H1 (cell line): ENCODE measurements at regions not wholly inside any gene's neighbourhood (a gene's known extent, or its start where the extent isn't known, plus 50 kb on each side); places are given as distances from the start of the nearest gene placed in this dataset.

Experiments
- CTCF ChIA-PET: fragments of 300-600 bp; sonication (Branson Sonifier 250); formaldehyde crosslinking; loops from one replicate; lab custom pipeline; 2021; ENCODE audit not compliant: partially characterized antibody; lab: Charles Lee
- POLR2A ChIA-PET: fragments of 300-600 bp; sonication (Branson Sonifier 250); formaldehyde crosslinking; loops from one replicate; lab custom pipeline; 2021; ENCODE audit warnings: inconsistent platforms; ENCODE audit not compliant: partially characterized antibody; lab: Charles Lee
- DNase-seq, 2 experiments: peaks; one replicate each; pipeline versions ENCODE4 v3.0.0 to v3.0.0-alpha.2; 2010 to 2022; ENCODE audit warnings: low spot score in 2 of 2, low read depth in 1 of 2, mixed read lengths in 1 of 2
- FAIRE-seq: peaks from 2 replicates; lab custom pipeline; 2011; peaks lifted over from hg19 to GRCh38; lab: Jason Lieb, UNC
- H2AFZ ChIP-seq: 2 replicates; pipeline ENCODE4 v1.8.1; 2012; ENCODE audit warnings: low read length, inconsistent platforms
- H2AK5ac ChIP-seq: 2 replicates; pipeline ENCODE4 v1.6.1; 2013; ENCODE audit warnings: low read depth, low read length
- H2BK120ac ChIP-seq: replicated peaks from 2 replicates; pipeline ENCODE3; 2013; ENCODE audit warnings: low read depth, low read length, inconsistent platforms
- H2BK12ac ChIP-seq: 2 replicates; pipeline ENCODE4 v1.6.1; 2013; ENCODE audit warnings: low read depth, low read length
- H2BK15ac ChIP-seq: 2 replicates; pipeline ENCODE4 v1.6.1; 2013; ENCODE audit warnings: low read length
- H2BK20ac ChIP-seq: 2 replicates; pipeline ENCODE4 v1.6.1; 2013; ENCODE audit warnings: low read length
- H2BK5ac ChIP-seq: 2 replicates; pipeline ENCODE4 v1.6.1; 2013; ENCODE audit warnings: low read depth, low read length
- H3K14ac ChIP-seq: 2 replicates; pipeline ENCODE4 v1.6.1; 2013; ENCODE audit warnings: inconsistent platforms; ENCODE audit not compliant: insufficient read length
- H3K18ac ChIP-seq: 2 replicates; pipeline ENCODE4 v1.6.1; 2013; ENCODE audit warnings: low read length; ENCODE audit errors: extremely low read depth
- H3K23ac ChIP-seq: 2 replicates; pipeline ENCODE4 v1.6.1; 2013; ENCODE audit warnings: inconsistent platforms; ENCODE audit not compliant: insufficient read length
- H3K23me2 ChIP-seq: 2 replicates; pipeline ENCODE4 v1.6.1; 2013; ENCODE audit warnings: low read depth, low read length
- H3K27ac ChIP-seq: 2 replicates; pipeline ENCODE4 v1.6.1; 2011; ENCODE audit warnings: low read depth, low read length, inconsistent platforms
- H3K27me3 ChIP-seq, 4 experiments: replicated peaks in 1 of 4; 1 replicate in 1 of 4; 2 replicates in 3 of 4; pipeline versions ENCODE4 v1.6.1 to v1.8.1; 2011 to 2013; ENCODE audit warnings: low read length in 3 of 4, mild to moderate bottlenecking in 3 of 4, inconsistent platforms in 2 of 4, mixed read lengths in 2 of 4, moderate library complexity in 1 of 4; ENCODE audit not compliant: control insufficient read depth in 3 of 4, insufficient read depth in 3 of 4; ENCODE audit errors: extremely low read depth in 1 of 4
- H3K36me3 ChIP-seq, 4 experiments: 2 replicates each; pipeline versions ENCODE4 v1.6.1 to v1.8.1; 2011 to 2013; ENCODE audit warnings: mild to moderate bottlenecking in 4 of 4, low read length in 3 of 4, moderate library complexity in 2 of 4, control low read depth in 1 of 4, inconsistent platforms in 1 of 4; ENCODE audit not compliant: insufficient read depth in 4 of 4, control insufficient read depth in 2 of 4
- H3K4ac ChIP-seq: replicated peaks from 2 replicates; pipeline ENCODE3; 2013; ENCODE audit warnings: low read length, low read depth, mixed read lengths, inconsistent platforms; ENCODE audit not compliant: insufficient read length
- H3K4me1 ChIP-seq, 4 experiments: replicated peaks in 1 of 4; 1 replicate in 1 of 4; 2 replicates in 3 of 4; pipeline versions ENCODE4 v1.6.1 to v1.8.1; 2011 to 2013; ENCODE audit warnings: low read length in 3 of 4, inconsistent platforms in 2 of 4, mixed read lengths in 1 of 4; ENCODE audit not compliant: insufficient read depth in 4 of 4, control insufficient read depth in 3 of 4
- H3K4me2 ChIP-seq, 2 experiments: 2 replicates each; pipeline versions ENCODE4 v1.6.1 to v1.8.1; 2011 to 2013; ENCODE audit warnings: low read depth in 2 of 2, low read length in 2 of 2, control low read depth in 1 of 2, inconsistent platforms in 1 of 2, mild to moderate bottlenecking in 1 of 2; ENCODE audit not compliant: insufficient read depth in 1 of 2
- H3K4me3 ChIP-seq, 4 experiments: fragments of 200-600, 300-600 bp in 1 of 4; sonication (generic), shearing (Covaris generic), sonication (Bioruptor Twin) in 1 of 4; 2 replicates each; pipeline versions ENCODE4 v1.5.1 to v1.8.1; 2011 to 2016; ENCODE audit warnings: low read length in 4 of 4, low read depth in 3 of 4, control low read depth in 2 of 4, inconsistent platforms in 2 of 4, mild to moderate bottlenecking in 2 of 4, mixed read lengths in 1 of 4, moderate library complexity in 1 of 4; ENCODE audit not compliant: insufficient read depth in 2 of 4; ENCODE audit errors: extremely low read depth in 1 of 4
- H3K56ac ChIP-seq: replicated peaks from 2 replicates; pipeline ENCODE3; 2013; ENCODE audit warnings: low read depth, mild to moderate bottlenecking, mixed read lengths, low read length, inconsistent platforms; ENCODE audit not compliant: insufficient read length
- H3K79me1 ChIP-seq: 2 replicates; pipeline ENCODE4 v1.6.1; 2013; ENCODE audit warnings: low read depth, low read length, control low read depth
- H3K79me2 ChIP-seq, 2 experiments: 2 replicates each; pipeline versions ENCODE4 v1.6.1 to v1.8.1; 2012 to 2013; ENCODE audit warnings: low read length in 2 of 2, mild to moderate bottlenecking in 2 of 2, inconsistent platforms in 1 of 2; ENCODE audit not compliant: insufficient read depth in 2 of 2, control insufficient read depth in 1 of 2
- H3K9ac ChIP-seq, 4 experiments: replicated peaks in 1 of 4; 1 replicate in 1 of 4; 2 replicates in 3 of 4; pipeline versions ENCODE4 v1.6.1 to v1.8.1; 2011 to 2013; ENCODE audit warnings: low read depth in 3 of 4, low read length in 3 of 4, control low read depth in 2 of 4, mild to moderate bottlenecking in 2 of 4, moderate library complexity in 2 of 4, inconsistent platforms in 1 of 4; ENCODE audit errors: extremely low read depth in 1 of 4
- H3K9me3 ChIP-seq, 2 experiments: 2 replicates each; pipeline versions ENCODE4 v1.6.1 to v1.8.1; 2012 to 2013; ENCODE audit warnings: mild to moderate bottlenecking in 2 of 2, moderate library complexity in 2 of 2, control low read depth in 1 of 2, inconsistent platforms in 1 of 2, low read depth in 1 of 2, low read length in 1 of 2, mixed read lengths in 1 of 2; ENCODE audit not compliant: insufficient read depth in 2 of 2
- H4K20me1 ChIP-seq, 2 experiments: replicated peaks in 1 of 2; 2 replicates each; pipeline versions ENCODE3 to v1.8.1; 2011 to 2013; ENCODE audit warnings: inconsistent platforms in 2 of 2, low read length in 2 of 2, mild to moderate bottlenecking in 1 of 2; ENCODE audit not compliant: insufficient read depth in 2 of 2, control insufficient read depth in 1 of 2
- H4K5ac ChIP-seq: 2 replicates; pipeline ENCODE4 v1.6.1; 2013; ENCODE audit warnings: low read length, low read depth, mixed read lengths, inconsistent platforms; ENCODE audit not compliant: insufficient read length
- H4K8ac ChIP-seq: 2 replicates; pipeline ENCODE4 v1.8.0; 2013; ENCODE audit warnings: mild to moderate bottlenecking, moderate library complexity, low read length, inconsistent platforms; ENCODE audit not compliant: insufficient read depth; ENCODE audit errors: extremely low read depth
- H4K91ac ChIP-seq: replicated peaks from 2 replicates; pipeline ENCODE3; 2013; ENCODE audit warnings: low read length, mixed read lengths, inconsistent platforms; ENCODE audit not compliant: insufficient read length
- ASH2L ChIP-seq: fragments of 200-600, 300-600 bp; sonication (generic); IDR thresholded peaks from one replicate; pipeline ENCODE4 v1.7.1; 2017; ENCODE audit warnings: low read length
- CREB1 ChIP-seq: IDR thresholded peaks from 2 replicates; pipeline ENCODE4 v1.6.1; 2012; ENCODE audit warnings: inconsistent platforms
- EGR1 ChIP-seq: IDR thresholded peaks from 2 replicates; pipeline ENCODE4 v1.6.1; 2011; ENCODE audit warnings: low read depth, low read length, borderline replicate concordance
- GABPA ChIP-seq: IDR thresholded peaks from 2 replicates; pipeline ENCODE4 v1.6.1; 2011; ENCODE audit warnings: mild to moderate bottlenecking, low read length, moderate library complexity, borderline replicate concordance; ENCODE audit not compliant: insufficient read depth
- KDM1A ChIP-seq: fragments of 200-600, 300-600 bp; sonication (generic); IDR thresholded peaks from 2 replicates; pipeline ENCODE4 v1.7.1; 2016; ENCODE audit warnings: mild to moderate bottlenecking, low read length, borderline replicate concordance
- POLR2A ChIP-seq, 2 experiments: IDR thresholded peaks; 1 replicate in 1 of 2; 2 replicates in 1 of 2; pipeline ENCODE4 v1.6.1; 2011; ENCODE audit warnings: low read depth in 2 of 2, low read length in 2 of 2, mild to moderate bottlenecking in 2 of 2; ENCODE audit errors: control extremely low read depth in 1 of 2
- SAP30 ChIP-seq: fragments of 300-600 bp; sonication (generic); IDR thresholded peaks from 2 replicates; pipeline ENCODE4 v1.7.1; 2012; ENCODE audit warnings: low read length, moderate library complexity, mild to moderate bottlenecking, inconsistent platforms; ENCODE audit not compliant: insufficient read depth, insufficient replicate concordance
- SP1 ChIP-seq: IDR thresholded peaks from 2 replicates; pipeline ENCODE4 v1.6.1; 2011; ENCODE audit warnings: low read depth, low read length
- SP2 ChIP-seq: IDR thresholded peaks from 2 replicates; pipeline ENCODE4 v1.6.1; 2012; ENCODE audit warnings: mild to moderate bottlenecking, low read length, inconsistent platforms
- SP4 ChIP-seq: IDR thresholded peaks from 2 replicates; pipeline ENCODE4 v1.6.1; 2012; ENCODE audit warnings: low read length, inconsistent platforms
- SRF ChIP-seq: IDR thresholded peaks from 2 replicates; pipeline ENCODE4 v1.6.1; 2011; ENCODE audit warnings: mild to moderate bottlenecking, low read depth, low read length, moderate library complexity
- TEAD4 ChIP-seq: IDR thresholded peaks from 2 replicates; pipeline ENCODE4 v1.6.1; 2012; ENCODE audit warnings: low read depth, low read length, inconsistent platforms, mixed read lengths
- YY1 ChIP-seq: IDR thresholded peaks from 2 replicates; pipeline ENCODE4 v1.6.1; 2011; ENCODE audit warnings: low read depth, mild to moderate bottlenecking, low read length
- TF ChIP-seq, protein P1 (sequence below), 3 experiments: IDR thresholded peaks; 1 replicate in 2 of 3; 2 replicates in 1 of 3; pipeline versions ENCODE4 v1.5.1 to v1.6.1; 2011; ENCODE audit warnings: low read length in 3 of 3, mild to moderate bottlenecking in 3 of 3, inconsistent platforms in 2 of 3, low read depth in 1 of 3, moderate library complexity in 1 of 3; ENCODE audit not compliant: insufficient read depth in 1 of 3; ENCODE audit errors: control extremely low read depth in 1 of 3
- TF ChIP-seq, protein P2 (sequence below): IDR thresholded peaks from 2 replicates; pipeline ENCODE4 v1.6.1; 2012; ENCODE audit warnings: inconsistent platforms

DNA sequence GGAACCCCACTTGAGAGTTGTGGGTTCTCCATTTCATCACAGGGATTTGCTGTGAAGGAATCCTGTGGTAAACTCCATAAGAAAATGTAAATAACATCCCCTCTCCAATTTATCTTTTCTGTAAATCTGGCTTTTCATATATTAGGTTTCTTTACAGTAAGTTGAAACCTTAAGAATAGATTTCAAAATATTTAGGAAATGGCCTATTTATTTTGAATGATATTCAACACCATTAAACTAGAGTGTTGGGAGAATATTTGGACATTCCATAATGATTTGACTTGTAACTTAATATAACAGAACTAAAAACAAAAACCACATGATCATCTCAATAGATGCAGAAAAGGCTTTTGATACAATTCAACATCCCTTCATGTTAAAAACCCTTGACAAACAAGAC, 197.3 kb upstream of the PGRMC2 start:
- Histone ChIP-seq H3K4me3 (no peak overlapping the region), H3K56ac (no peak overlapping the region), H3K23ac (no peak overlapping the region), H3K14ac (no peak overlapping the region), H3K4me2 (no peak overlapping the region), H3K9ac (no peak overlapping the region), H3K18ac (no peak overlapping the region), H2BK15ac (no peak overlapping the region), H3K9me3 (no peaks in the 10 kb centered on the region), H3K4ac (no peak overlapping the region), H4K5ac (no peak overlapping the region), H2BK12ac (no peak overlapping the region), H2BK20ac (no peak overlapping the region), H2AK5ac (no peak overlapping the region), H3K79me1 (no peaks in the 10 kb centered on the region), H3K23me2 (no peaks in the 10 kb centered on the region), H3K27me3 (no peaks in the 10 kb centered on the region), H3K4me1 (no peaks in the 10 kb centered on the region), H3K79me2 (no peaks in the 10 kb centered on the region), H4K91ac (no peak overlapping the region), H3K36me3 (no peaks in the 10 kb centered on the region), H4K8ac (no peak overlapping the region), H3K27ac (no peak overlapping the region), H4K20me1 (no peaks in the 10 kb centered on the region), H2BK5ac (no peak overlapping the region), H2BK120ac (no peak overlapping the region), H2AFZ (no peak overlapping the region)
- ChIA-PET CTCF (no interaction called here), POLR2A (no interaction called here)
- FAIRE-seq (no peak), DNase-seq (no peak)
- TF ChIP-seq ASH2L (no peak), SAP30 (no peak), YY1 (no peak), SP4 (no peak), SRF (no peak), CREB1 (no peak), POLR2A (IDR thresholded peaks at IDR 0.05; ENCODE audit: control extremely low read depth in 1 of 2, low read depth in 2 of 2, low read length in 2 of 2) (no peak), EGR1 (no peak), SP1 (no peak), GABPA (no peak), TEAD4 (no peak), SP2 (no peak), KDM1A (no peak)
- TF ChIP-seq, protein P1, sequence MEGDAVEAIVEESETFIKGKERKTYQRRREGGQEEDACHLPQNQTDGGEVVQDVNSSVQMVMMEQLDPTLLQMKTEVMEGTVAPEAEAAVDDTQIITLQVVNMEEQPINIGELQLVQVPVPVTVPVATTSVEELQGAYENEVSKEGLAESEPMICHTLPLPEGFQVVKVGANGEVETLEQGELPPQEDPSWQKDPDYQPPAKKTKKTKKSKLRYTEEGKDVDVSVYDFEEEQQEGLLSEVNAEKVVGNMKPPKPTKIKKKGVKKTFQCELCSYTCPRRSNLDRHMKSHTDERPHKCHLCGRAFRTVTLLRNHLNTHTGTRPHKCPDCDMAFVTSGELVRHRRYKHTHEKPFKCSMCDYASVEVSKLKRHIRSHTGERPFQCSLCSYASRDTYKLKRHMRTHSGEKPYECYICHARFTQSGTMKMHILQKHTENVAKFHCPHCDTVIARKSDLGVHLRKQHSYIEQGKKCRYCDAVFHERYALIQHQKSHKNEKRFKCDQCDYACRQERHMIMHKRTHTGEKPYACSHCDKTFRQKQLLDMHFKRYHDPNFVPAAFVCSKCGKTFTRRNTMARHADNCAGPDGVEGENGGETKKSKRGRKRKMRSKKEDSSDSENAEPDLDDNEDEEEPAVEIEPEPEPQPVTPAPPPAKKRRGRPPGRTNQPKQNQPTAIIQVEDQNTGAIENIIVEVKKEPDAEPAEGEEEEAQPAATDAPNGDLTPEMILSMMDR (IDR thresholded peaks at IDR 0.05; ENCODE audit: control extremely low read depth in 1 of 3, insufficient read depth in 1 of 3, low read depth in 1 of 3, low read length in 3 of 3) = no peak
- TF ChIP-seq, protein P2, sequence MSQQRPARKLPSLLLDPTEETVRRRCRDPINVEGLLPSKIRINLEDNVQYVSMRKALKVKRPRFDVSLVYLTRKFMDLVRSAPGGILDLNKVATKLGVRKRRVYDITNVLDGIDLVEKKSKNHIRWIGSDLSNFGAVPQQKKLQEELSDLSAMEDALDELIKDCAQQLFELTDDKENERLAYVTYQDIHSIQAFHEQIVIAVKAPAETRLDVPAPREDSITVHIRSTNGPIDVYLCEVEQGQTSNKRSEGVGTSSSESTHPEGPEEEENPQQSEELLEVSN = no peak
